AML-193 (cell line): ENCODE measurements at regions not wholly inside any gene's neighbourhood (a gene's known extent, or its start where the extent isn't known, plus 50 kb on each side); places are given as distances from the start of the nearest gene placed in this dataset.

Experiments
- DNase-seq, 2 experiments: peaks; one replicate each; lab custom pipeline; 2025; lab: John Stamatoyannopoulos, UW

GRCh38 chr15:81595752-81596151, 221.7 kb upstream of the TMC3 start:
- DNase-seq, result no peak

DNA sequence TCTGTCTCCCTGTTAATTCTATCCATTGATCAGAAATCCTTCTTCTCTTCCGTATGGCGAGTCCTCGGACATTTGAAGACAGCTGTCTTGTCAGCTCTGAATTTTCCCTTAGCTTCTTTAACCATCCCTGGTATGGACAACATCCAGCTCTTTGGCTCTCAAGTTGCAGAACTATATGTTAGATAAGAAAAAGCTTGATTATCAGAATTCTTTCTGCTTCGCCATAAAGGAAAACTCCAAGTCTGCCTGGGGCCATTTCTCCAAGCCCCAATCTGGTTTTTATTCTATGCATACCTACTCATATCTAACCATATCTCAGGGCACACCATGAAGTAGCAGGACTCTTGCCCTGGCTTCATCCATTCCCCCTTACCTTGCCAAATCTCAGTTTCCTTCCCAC, 215.7 kb upstream of the TMC3 start:
- DNase-seq, result no peak

- DNase-seq, result no peak
Measured at GRCh38 chr15:81575436-81576123, 201.6 kb upstream of the TMC3 start.

- no peak for DNase-seq
Measured at GRCh38 chr15:81573098-81573746, 199.2 kb upstream of the TMC3 start.

DNA sequence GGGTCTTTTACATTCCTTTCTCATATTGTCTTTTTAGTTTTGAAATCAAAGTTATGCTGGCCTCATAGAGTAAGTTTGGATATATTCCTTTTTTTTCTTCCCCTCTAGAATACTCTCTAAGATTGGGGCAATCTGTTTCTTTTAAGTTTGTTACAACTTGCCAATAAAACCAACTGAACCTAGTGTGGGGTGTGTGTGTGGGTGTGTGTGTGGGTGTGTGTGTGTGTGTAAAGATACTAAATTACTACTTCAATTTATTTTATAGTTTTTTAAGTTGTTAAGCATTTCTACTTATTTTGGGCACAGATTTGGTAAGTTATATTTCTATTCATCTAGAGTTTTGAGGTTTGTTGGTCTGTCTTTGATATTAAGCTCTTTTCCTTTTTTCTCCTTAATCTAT, 198.2 kb upstream of the TMC3 start:
- no peak for DNase-seq

DNA sequence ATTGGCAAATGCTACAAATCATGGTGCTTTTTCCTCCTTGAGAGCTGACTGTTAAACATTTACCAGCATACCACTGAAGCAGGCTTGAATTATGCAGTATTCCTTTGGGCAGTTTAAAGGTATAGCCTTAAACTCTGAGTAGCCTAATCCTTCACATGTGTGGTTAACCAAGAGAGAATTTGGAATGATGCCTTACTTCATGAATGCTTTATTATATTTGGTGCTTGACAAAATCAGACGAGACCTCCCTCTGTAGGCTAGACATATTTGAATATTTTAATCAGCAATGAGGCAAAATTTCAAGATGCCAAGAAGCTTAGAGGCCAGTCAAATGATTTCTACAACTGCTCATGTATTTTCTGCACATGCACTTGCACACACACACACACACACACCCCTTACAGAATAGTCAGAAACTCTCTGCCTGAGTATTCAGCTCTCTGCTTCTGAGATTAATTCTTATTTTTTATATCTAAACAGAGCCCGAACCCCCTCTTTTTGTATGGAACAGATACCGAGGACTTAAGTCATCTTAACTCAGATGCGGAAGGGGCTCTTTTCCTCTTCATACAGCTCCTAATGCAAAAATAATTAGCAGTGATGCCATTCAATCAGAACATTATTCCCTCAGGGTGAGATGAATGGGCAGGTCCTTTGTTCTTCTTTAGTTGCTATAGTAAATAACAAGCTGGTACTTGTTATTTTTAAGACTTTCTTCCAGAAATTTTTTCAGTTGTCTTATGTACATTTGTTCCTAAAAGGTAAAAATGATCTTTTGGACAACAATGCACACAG, 195.5 kb upstream of the TMC3 start:
- DNase-seq, result no peak

DNA sequence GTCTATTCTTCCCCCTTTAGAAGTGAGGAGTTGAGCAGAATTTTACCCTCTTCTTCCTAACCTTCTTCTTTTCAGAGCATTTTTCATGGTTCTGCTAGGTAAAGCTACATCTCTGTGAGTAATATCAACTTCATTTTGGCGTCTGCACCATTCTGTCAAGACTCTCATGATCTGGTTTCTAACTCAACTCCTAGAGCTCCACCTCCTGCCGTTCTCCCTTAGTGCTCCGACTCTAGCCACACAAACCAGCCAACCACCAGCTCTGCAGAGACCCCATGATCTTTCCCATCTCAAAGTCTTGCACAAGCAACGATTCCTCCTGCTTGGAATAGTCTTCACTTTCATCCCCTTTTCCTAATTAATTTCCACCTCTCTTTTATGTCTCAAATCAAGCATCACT, 193.9 kb upstream of the TMC3 start:
- no peak for DNase-seq

GRCh38 chr15:81562986-81563385, 189.0 kb upstream of the TMC3 start:
- no peak for DNase-seq

GRCh38 chr15:81560405-81560804, 186.4 kb upstream of the TMC3 start:
- DNase-seq, result no peak

- DNase-seq, result no peak
Measured at GRCh38 chr15:81558056-81558455, 184.0 kb upstream of the TMC3 start.

DNA sequence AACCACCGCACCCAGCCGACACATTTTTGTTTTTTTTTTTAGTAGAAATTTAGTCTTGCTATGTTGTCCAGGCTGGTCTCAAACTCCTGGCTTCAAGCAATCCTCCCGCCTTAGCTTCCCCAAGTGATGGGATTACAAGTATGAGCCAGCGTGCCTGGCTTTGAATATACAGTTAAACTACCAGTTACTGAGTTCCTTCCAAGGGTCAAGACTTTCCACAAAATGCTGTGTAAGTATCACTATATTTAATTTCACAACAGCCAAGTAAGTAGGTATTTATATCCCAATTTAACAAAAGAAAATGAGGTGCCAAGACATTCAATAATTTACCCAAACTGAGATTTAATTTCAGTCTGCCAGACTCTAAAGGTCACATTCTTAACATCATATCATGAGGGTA, 181.3 kb upstream of the TMC3 start:
- DNase-seq, result no peak

DNA sequence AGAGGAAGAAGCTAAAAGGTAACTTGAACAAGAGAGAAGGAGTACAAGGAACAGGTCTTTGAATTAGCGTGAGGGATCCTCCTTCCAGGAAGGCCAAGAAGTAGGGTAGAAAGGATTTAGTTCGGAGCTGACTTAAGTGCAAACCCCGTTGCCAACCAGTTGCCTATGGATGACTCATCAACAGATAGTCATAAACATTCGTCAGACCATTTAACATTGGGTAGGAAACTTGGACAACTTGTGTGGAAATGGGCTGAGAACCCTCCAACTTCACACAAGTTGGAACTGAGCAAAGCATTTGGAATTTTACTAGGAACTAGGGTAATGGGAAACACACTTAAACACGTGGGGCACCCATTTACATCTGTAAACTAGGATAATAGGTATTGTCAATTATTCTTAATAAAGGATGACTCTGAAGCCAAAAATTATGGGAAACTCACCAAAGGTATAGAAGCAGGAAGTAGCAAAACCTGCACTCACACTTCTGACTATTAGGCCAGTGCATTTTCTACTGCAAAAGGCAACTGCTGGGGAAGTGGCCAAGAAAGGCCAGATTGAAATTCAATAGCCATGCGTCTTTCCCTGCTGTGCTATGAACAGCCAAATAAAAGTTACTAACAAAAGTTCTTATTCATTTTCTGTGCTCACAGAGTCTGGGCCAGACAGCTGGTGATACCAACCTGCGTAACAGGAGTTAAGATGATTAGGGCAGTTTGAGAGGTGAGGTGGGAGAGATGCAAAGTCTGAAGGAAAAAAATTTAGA, 174.5 kb upstream of the TMC3 start:
- no peak for DNase-seq

- no peak for DNase-seq
Measured at GRCh38 chr15:81547521-81548132, 173.6 kb upstream of the TMC3 start.

- DNase-seq, result no peak
Measured at GRCh38 chr15:81544385-81544784, 170.4 kb upstream of the TMC3 start.

- DNase-seq, result no peak
Measured at GRCh38 chr15:81540909-81541308, 166.9 kb upstream of the TMC3 start.

DNA sequence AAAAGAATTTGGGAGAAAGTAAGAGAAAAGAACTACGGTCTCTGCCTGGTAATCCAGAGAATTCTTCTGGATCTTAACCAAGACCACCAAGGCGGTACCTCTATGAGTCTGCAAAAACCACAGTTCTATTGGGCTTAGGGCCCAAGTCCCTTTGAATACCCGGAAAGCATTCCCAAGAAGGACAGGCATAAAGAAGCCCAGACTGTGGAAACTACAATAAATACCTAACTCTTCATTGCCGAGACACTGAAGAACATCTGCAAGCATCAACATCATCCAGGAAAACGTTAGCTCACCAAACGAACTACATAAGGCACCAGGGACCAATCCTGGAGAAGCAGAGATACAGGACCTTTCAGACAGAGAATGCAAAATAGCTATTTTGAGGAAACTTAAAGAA, 162.3 kb upstream of the TMC3 start:
- no peak for DNase-seq

DNA sequence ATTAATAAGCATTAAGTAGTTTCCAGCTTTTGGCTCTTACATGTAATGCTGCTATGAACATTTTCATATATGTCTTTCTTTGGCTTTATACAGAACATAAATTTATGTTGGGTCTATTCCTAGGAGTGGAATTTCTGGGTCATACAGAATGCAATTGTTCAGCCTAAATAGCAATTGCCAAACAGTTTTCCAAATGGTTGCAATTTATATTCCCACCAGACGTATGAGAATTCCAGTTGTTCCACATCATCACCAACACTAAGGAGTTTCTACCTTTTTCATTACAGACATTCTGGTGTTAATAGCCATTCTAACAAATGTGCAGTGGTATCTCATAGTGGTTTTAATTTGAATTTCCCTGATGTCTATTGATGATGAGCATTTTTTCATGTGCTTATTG, 160.1 kb upstream of the TMC3 start:
- DNase-seq, result no peak

DNA sequence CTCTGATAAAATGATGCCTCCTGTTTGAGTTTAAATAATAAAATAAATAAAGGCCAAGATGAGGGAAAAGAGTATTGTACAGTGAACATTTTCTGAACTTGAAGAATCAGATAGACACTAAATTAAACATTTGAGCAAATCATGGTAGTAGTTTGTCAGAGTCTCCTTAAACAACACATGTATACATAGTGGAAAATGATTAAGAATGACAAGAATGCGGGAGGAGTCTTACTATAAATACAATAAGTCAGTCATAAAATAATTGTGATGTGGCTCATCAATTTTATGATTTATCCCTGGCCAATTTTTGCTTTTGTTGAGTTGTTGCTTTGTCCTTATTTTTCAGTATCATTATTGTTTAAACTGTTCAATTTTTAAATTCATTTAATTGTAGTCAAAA, 158.0 kb upstream of the TMC3 start:
- DNase-seq, result no peak

DNA sequence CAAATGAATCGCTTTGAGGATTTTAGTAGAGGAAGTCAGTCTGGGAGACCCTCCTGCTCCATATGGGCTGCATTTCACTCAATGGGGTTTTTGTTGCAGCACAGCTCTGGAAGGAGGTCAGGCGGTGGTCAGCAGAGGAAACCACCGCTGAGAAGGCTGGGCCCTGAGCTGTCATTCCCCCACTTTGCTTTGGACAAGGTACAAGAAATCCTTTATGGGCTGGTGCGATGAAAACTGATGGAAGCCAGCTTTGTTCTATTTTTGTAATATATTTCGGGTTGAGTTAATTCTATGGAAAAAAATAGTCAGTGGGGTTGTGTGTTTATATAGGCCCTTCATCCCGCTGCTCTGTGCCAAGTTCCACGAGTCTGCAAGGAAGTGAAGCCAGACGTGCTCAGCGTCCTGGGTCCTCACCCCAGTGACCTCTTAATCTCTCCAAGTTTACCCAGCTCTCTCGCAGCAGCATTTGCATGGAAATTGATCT, 157.1 kb upstream of the TMC3 start:
- DNase-seq, result no peak

GRCh38 chr15:81530271-81530691, 156.3 kb upstream of the TMC3 start:
- no peak for DNase-seq

DNA sequence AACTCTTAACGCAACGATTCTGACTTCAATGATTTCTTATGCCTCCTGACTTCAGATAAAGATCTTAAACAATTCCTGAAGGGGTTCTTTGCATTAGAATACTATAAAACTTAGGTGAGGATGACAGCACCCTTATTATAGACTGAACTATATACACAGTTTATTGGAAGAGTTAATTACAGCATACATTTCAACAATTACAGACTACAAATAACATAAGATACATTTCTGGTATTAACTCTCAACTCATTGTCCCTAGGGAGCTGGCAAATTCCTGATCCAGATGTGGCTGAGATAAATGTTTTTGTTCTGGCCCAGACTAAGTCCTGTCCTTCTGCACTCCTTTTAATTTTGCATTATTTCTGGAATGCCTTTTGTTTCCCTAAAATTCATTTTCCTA, 155.5 kb upstream of the TMC3 start:
- no peak for DNase-seq

DNA sequence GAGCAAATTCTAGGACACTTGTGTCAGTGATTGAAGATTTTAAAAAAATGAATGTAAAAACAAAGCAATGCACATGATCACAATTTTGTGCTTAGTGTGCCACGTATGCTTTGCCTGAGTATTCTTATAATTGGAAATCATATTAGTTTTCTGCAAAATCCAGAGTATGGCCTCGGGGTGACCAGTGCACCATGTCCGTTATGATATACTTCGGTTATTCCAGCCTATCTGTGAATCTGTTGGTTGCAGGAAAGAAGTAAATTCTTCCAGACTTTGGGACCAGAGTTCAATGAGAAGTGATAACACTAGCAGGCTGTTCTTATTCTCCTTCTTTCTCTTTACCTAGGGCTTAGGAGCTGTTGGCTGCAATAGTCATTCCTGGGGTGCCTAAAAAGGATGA, 152.0 kb upstream of the TMC3 start:
- no peak for DNase-seq
